ENCODE measurements at regions not wholly inside any gene's neighbourhood (a gene's known extent, or its start where the extent isn't known, plus 50 kb on each side); places are given as distances from the start of the nearest gene placed in this dataset.

DNA sequence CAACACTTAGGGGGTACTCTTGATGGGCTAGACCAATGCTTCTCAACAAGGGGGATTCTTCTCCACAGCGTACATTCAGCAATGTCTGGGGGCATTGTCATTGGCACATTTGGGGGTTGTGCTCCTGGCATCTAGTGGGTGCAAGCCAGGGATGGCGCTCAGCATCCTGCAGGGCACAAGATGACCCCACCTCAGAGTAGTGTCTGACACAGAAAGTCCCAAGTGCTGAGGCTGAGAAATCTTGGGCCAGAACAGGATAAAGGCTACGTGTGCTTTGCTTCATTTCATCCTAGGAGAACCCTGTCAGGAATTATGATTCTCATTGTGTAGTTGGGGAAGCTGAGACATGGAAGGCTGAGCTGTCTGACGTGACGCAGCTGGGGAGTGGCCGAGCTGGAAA, 298.6 kb downstream of the CDH26 start:
- in situ Hi-C loops (cut with HindIII; ENCODE audit: low sequenced_read_pairs), result no loop called here
- no peak for DNase-seq (ENCODE audit: low spot score)

DNA sequence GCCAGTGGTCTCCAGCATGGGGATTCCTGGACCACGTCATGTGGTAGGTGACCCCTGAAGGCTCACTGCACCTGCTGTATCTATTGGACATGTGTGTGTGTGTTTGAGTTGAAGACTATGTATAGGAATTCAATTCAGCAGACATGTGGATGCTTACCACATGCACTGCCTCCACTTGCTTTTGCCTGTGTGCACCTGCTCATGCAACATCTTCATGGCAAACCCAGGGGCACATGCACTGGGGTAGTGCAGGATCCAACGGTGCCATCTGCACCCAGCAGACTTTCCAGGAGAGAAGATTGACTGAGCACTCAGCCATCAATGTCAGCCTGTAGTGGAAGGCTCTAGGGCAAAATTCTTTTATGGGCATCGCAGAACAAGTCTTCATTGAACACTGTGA, 299.4 kb downstream of the CDH26 start:
- no peak for DNase-seq (ENCODE audit: low spot score)
- in situ Hi-C loops (cut with HindIII; ENCODE audit: low sequenced_read_pairs), result no loop called here

DNA sequence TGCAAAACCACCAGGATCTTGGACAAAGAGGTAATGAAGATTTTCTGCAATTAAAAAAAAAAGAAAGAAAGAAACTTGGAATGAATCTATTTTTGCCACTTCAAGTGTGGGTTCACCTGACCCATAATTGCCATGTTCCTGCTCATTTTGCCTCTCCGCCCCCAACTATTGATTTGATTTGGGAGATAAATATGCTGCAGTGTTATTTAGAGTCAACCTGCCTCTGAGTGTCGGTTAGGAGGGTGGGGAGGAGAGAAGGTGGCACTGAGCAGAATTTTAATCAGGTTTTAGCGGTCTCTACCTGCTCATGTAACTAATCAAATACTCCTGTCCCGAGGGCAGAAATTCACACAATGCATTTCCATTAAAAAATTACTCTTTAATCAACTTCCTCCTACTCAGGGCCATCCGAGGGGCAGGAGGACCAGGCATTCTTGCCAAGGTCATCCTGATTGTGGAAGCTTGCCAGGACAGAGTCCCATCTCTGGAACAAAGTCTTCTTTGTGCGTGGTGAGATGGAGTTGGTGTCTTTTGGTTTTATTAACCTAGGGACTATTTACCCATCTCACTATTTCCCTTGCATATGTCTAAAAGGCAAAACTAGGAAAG, 300.1 kb downstream of the CDH26 start:
- no peak for DNase-seq (ENCODE audit: low spot score)
- in situ Hi-C loops (cut with HindIII; ENCODE audit: low sequenced_read_pairs), result no loop called here

DNA sequence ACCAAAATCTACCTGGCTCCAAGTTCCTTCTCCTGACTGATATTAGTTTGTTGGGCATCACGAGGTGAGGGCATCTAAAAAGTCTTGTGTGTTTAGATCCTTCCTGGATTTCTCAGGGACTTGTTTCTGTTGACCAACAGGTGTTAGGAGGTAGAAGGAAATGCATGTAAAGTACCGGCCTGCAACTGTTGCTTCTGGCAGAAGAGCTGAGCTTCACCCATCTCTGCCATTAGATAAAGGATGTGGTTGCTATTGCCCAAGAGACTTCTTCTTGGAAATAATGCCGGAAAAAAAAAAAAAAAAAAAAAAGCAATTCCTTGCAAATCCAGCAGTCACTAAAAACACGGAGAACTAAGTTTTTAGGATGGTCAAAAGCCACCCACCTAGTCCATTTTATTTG, 303.1 kb downstream of the CDH26 start:
- no peak for DNase-seq (ENCODE audit: low spot score)
- in situ Hi-C loops (cut with HindIII; ENCODE audit: low sequenced_read_pairs), result no loop called here

DNA sequence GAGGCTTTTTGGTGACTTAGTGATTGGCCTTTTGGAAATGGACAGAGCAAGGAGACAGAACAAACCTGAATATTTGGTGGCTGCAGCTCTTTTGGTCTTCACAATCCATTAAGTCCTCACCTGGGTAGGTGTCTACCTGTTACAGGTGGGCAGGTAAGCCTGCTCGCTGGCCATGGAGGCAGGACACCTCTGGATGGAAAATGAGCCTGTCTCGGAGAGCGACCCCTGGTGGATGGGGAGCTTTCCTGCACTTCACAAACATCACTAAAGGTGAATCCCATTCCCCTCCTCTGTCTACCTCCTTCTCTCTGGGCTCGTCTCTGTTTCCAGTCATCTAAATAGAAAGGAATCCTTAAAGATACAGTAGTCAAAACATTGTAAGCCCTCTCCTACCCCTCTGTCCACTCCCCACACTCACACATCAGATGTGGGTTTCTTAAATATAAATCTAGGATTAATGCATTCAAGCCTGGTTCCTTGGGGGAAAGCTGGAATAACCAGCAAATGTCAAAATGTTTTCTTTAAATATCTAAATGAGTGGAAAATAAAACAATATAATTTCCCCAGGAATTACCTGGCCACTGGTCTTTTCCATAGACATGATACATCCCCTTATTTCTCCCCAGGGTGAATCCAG, 304.9 kb downstream of the CDH26 start:
- in situ Hi-C loops (cut with HindIII; ENCODE audit: low sequenced_read_pairs), result no loop called here
- no peak for DNase-seq (ENCODE audit: low spot score)

DNA sequence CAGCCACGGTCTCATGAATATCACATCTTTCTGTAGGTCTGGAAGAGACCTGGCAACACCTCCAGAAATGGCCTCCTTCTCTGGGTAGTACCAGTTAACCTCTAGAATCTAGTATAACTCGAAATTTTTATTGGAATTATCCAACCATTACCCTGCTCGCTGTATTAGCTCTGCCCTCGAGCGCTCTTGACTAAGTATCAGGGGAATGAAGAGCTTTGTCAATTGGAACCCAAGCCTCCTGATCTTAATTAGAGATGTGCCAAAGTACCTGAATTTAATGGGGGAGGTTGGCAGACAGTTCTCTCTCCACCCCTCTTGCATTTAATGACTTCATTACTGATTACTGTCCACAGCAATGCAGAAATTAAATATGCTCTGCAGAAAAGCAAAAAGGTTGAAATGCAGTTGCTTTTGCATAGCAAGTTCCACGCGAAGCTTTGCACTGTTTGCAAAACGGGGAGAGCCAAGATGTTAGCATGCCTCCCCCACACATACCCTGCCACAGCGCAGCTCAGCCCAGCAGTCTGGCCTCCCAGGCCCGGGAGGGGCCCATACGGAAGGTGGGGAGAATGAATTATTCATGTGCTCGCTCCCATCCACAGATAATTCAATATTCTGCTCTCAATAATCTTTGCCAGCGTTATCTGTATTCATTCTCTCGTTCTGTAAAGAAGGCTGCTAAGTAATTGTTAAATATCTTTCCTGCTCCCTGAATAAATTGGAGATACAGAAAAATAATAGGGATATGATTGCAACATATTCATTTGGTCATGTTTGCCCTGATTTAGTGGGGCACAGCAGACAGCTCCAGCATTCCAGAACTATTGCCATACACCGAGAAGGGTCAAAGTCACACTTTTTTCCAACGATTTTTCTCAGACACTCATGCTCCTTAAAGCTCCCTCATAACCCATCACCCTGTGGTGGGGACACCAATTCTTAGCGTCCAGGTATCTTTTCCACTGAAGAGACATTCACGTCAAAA, 305.8 kb downstream of the CDH26 start:
- in situ Hi-C loops (cut with HindIII; ENCODE audit: low sequenced_read_pairs), result no loop called here
- DNase-seq (ENCODE audit: low spot score), result no peak

DNA sequence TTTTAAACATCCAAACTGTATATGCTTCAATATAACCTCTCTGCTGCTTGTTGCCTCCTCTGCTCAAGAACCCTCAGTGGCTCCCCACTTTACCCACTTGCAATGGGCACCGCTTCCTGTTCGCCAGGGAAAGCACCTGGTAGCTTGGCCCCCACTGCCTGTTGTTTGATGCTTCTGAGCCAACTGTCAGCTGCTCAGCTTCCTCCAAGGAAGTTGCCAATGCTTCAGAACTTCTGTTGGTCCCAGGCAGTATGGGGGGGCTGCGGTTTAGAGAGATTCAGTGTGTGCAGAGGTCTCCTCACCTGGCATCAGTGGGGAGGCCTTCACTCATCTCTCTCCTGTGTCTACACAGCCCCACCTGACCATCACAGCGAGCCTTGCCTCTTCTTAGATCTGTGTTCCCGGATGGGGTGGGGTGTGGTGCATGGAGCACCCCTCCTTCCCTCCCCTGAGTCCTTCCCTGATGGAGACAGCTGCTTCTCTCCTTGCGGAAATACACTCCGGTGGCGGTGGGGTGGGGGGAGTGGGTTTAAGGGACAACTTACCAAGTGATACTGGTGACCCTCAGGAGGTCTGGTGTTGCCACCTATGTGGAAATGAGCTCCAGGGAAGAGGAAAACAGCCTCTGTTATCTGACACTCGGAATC, 308.1 kb downstream of the CDH26 start:
- in situ Hi-C loops (cut with HindIII; ENCODE audit: low sequenced_read_pairs), result no loop called here
- no peak for DNase-seq (ENCODE audit: low spot score)

DNA sequence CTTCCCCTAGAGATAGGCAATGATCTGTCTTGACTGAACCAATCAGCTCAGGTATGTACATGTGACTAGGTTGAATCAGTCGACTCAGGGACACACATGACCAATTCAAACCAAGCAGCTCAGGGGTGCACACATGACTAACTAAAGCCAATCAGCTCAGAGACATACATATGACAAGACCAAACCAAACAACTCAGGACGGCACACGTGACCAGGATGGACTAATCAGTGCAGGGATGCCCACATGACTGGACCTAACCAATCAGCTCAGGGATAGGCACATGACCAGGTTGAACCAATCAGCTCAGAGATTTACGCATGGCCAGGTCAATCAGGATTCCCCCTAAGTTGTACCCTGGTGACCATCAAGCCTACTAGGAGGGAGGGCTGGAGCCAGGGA, 310.3 kb downstream of the CDH26 start:
- DNase-seq (ENCODE audit: low spot score), result no peak
- in situ Hi-C loops (cut with HindIII; ENCODE audit: low sequenced_read_pairs), result no loop called here

DNA sequence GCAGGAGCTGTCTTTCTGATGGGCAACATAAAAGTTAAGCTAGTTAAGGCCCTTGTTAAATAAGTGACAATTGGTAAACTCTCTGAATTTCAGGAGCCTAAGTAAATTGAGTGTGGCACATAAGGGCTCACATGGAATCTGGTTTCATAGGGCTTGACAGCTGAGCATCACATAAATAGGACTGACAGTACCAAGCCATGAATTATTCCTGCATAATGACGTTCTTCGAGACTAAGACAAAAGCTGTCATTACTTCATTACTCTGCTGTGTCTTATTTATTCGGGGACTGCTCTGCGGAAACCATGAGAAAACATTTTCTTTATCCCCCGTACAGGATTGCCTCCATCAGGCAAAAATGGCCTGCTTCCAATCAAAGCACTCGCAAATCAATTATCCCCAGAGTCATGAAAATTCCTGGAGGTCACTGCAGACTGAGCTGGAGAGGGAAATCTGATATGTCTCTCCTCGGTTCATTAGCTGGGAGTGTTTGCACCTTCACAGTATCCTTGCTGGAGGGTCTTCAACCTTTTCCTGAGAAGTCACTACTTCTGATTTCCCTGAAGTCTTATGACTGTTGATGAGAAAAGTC, 311.4 kb downstream of the CDH26 start:
- DNase-seq (ENCODE audit: low spot score), result no peak
- in situ Hi-C loops (cut with HindIII; ENCODE audit: low sequenced_read_pairs), result no loop called here

DNA sequence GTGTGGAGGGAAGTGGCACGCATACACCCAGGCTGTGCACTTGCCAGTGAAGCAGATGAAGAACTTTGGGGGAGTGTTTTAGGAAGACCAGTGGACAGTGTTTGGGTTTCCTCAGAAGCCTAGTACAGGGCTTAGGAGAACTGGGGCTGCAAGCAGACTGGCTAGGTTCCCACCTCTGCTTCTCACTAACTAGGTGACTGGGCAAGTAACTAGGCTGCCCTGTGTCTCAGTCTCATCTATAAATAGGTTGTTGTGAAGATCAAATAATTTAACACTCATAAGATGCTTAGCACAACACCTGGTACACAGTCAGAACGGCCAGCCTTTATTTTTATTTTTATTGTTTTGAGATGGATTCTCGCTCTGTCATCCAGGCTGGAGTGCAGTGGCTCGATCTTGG, 312.1 kb downstream of the CDH26 start:
- no peak for DNase-seq (ENCODE audit: low spot score)
- in situ Hi-C loops (cut with HindIII; ENCODE audit: low sequenced_read_pairs), result no loop called here

DNA sequence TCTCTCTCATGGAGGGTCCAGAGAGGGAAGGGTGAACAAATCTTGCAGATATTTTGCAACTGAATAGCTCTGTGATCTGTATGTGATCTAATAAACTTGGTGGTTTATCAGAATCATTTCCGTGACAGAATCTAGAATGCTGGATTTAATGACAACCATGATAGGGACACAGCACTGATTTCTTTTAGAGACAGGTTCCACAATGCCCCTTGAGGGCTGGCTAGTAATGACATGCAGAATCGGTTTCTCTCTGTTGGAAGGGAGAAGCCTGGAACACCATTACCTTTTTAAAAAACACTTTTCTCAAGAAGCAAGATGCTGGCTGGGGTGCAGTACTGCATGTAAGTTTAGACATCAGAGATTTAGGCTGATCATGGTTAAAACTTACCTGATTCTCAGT, 313.4 kb downstream of the CDH26 start:
- DNase-seq (ENCODE audit: low spot score), result peak; percentile 16
- in situ Hi-C loops (cut with HindIII; ENCODE audit: low sequenced_read_pairs), result no loop called here

DNA sequence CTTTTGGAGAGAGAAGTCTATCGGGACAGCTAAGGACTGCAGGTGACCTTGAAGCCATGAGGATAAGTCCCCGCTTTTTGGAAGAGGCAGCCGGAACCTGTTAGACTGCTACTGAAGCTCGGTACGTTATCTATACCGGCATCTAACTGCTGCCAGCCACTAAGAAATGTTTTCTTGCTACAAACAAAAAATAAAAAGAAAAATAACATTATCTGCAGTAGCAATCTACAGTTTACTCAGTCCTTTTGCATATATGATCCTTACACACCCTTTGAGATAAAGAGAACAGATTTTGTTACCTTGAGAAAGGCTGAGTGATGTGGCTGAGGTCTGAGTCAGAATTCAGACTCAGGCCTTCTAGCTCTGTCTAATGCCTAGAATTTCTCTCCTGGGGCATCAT, 314.6 kb downstream of the CDH26 start:
- no peak for DNase-seq (ENCODE audit: low spot score)
- in situ Hi-C loops (cut with HindIII; ENCODE audit: low sequenced_read_pairs), result no loop called here

DNA sequence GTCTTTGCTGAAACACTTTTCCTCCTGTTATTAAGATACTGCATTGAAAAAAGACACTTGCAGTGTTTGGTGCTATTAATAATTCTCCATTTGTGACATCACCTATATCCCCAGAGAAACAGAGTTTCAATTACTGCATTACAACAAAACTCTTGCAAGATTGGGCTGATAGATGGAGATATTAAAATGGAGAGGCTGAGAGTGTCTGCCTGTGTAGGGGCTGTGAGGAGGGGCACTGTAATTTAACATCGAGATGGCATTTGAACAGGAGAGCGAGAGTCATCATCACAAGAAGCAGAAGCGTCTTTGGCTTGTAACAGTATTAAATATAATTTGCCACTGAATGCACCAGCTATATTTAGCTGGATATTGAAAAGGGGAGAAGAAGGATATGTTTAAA, 316.5 kb downstream of the CDH26 start:
- DNase-seq (ENCODE audit: low spot score), result no peak
- in situ Hi-C loops (cut with HindIII; ENCODE audit: low sequenced_read_pairs), result no loop called here

DNA sequence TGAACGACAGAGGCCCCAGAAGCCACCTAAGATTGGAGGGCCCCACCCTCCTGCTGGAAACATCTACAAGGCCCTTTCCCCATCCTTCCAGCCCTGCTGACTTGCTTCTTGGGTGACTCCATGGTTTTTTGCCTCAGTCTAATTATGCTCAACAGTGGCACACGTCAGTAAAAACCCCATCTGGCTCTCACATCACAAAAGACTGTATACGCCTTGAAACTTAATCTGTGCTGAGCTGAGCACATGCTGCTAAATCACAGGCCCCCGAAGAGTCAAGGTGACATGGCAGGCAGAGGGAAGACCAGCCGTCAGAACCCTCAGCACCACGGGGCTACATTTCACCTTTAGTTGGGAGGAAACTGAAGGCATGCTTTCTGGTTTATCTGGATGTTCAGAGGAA, 323.1 kb downstream of the CDH26 start:
- no peak for DNase-seq (ENCODE audit: low spot score)
- in situ Hi-C loops (cut with HindIII; ENCODE audit: low sequenced_read_pairs), result no loop called here

DNA sequence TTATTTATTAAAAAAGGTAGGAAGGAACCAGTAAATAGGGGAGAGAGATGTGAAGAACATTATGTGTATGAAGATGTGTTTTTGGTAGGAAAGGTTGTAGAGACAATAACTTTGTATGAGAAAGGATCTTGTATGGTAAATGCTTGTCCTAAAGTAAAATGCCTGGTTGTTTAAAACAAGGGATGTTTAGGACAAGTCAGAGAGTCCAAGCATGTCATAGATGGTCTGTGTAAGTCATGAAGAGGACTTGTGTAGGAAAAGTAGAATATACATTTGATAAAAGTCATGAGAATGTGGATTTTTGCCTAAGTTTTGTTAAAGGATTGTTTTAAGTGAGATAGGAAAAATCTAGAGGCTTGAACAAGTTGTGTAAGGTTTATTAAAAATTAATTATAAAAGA, 325.1 kb downstream of the CDH26 start:
- no peak for DNase-seq (ENCODE audit: low spot score)
- in situ Hi-C loops (cut with HindIII; ENCODE audit: low sequenced_read_pairs), result no loop called here

DNA sequence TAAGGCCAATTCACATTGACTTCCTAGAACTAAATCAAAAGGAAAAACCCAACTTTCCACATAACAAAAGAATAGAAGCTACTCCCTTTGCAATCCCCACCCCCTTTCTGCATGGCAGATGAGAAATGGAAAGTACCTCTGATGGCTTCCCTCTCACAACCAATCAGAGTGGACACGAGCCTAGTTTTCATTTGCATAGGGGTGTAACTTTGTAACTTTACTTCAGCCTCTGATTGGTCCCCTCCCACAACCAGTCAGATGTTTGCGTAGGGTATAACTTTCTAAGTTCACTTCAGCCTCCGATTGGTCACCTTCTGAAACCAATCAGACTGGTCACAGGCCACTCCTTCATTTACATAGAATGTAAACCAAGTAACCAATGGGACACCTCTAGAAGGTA, 328.5 kb downstream of the CDH26 start:
- in situ Hi-C loops (cut with HindIII; ENCODE audit: low sequenced_read_pairs), result no loop called here

DNA sequence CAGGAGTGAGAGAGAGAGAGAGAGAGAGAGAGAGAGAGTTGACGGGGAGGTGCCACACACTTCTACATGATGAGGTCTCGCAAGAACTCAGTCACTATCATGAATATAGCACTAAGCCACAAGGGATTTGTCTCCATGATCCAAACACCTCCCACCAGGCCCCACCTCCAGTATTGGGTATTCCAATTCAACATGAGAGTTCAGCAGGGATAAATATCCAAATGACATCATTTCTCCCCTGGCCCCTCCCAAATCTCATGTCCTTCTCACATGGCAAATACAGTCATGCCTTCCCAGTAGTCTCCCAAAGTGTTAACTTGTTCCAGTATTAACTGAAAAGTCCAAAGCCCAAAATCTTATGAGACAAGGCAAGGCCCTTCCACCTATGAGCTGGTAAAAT, 330.7 kb downstream of the CDH26 start:
- no peak for DNase-seq (ENCODE audit: low spot score)
- in situ Hi-C loops (cut with HindIII; ENCODE audit: low sequenced_read_pairs), result no loop called here

More for the DNA sequence above, 328.5 kb downstream of the CDH26 start:
- DNase-seq (ENCODE audit: low spot score), result no peak

DNA sequence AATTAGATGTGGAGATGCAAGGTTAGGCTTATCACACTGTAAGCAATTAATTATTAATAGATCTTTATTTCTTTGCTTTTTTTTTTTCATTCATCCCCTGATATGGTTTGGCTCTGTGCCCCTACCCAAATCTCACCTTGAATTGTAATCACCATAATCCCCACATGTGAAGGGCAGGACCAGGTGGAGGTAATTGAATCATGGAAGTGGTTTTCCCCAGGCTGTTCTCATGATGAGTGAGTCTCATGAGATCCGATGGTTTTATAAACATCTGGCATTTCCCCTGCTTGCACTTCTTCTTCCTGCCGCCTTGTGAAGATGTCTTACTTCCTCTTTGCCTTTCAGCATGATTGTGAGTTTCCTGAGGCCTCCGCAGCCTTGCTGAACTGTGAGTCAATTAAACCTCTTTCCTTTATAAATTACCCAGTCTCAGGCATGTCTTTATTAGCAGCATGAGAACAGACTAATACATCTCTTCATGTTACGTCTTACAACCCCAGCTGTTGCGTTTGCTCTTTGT, 333.8 kb downstream of the CDH26 start:
- in situ Hi-C loops (cut with HindIII; ENCODE audit: low sequenced_read_pairs), result no loop called here
- no peak for DNase-seq (ENCODE audit: low spot score)

DNA sequence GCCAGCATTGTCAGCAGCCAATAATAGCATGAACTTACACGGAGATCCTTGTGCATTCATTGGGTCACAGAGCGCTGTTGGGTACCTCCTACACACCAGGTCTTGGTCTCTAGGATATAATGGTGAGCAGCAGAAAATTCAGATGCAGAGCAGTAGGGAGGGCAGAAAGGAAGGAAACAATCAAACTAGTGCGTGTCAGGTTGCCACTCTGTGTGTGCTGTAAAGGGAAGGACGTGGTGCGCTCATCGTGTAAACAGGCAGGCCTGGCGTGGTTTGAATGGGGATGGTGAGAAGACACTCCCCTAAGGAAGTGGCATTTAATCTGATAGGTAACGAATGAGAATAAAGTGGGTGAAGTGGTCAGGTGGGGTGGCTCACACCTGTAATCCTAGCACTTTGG, 336.4 kb downstream of the CDH26 start:
- in situ Hi-C loops (cut with HindIII; ENCODE audit: low sequenced_read_pairs), result no loop called here
- no peak for DNase-seq (ENCODE audit: low spot score)
